ENCODE measurements at regions not wholly inside any gene's neighbourhood (a gene's known extent, or its start where the extent isn't known, plus 50 kb on each side); places are given as distances from the start of the nearest gene placed in this dataset.

GRCh38 chr1:166605137-166605536 lies 234.1 kb upstream of the POGK start:
- DNase-seq (ENCODE audit: low read depth, low spot score) (no peak), FAIRE-seq (no peak)
- Histone ChIP-seq H4K20me1 (ENCODE audit: control insufficient read depth, extremely low read depth, insufficient read depth, low read length) (no peaks in the 10 kb centered on the region), H3K4me2 (ENCODE audit: control insufficient read depth, extremely low read depth, insufficient read depth, low read depth, low read length) (no peak overlapping the region), H3K4me3 (ENCODE audit: control insufficient read depth in 2 of 3, extremely low read depth in 1 of 3, insufficient read depth in 2 of 3, low read depth in 1 of 3, low read length in 3 of 3) (no peak overlapping the region), H3K9me3 (ENCODE audit: control insufficient read depth, low read depth, low read length) (no peaks in the 10 kb centered on the region), H3K9me1 (ENCODE audit: control insufficient read depth, extremely low read depth, insufficient read depth, low read length) (no peaks in the 10 kb centered on the region), H3K36me3 (ENCODE audit: control insufficient read depth in 2 of 2, extremely low read depth in 1 of 2, insufficient read depth in 2 of 2, low read length in 2 of 2) (no peaks in the 10 kb centered on the region), H3K27me3 (ENCODE audit: control insufficient read depth, extremely low read depth, insufficient read depth, low read length) (no peaks in the 10 kb centered on the region), H3K27ac (ENCODE audit: control insufficient read depth, insufficient read depth, low read length) (no peak overlapping the region), H3K4me1 (ENCODE audit: control insufficient read depth, extremely low read depth, insufficient read depth, low read length) (peaks cover 3% of the 10 kb centered on the region), H3K79me2 (ENCODE audit: control insufficient read depth, insufficient read depth, low read length) (no peaks in the 10 kb centered on the region), H3K9ac (ENCODE audit: control insufficient read depth, extremely low read depth, insufficient read depth, low read length) (no peak overlapping the region), H2AFZ (ENCODE audit: control insufficient read depth, low read length) (no peak overlapping the region)
- dilution Hi-C loops (cut with MboI; ENCODE audit: extremely low pct_ligation_motif_present, low sequenced_read_pairs) = no loop called here
- TF ChIP-seq CTCF (optimal IDR thresholded peaks at IDR 0.05 in 1 of 3, IDR thresholded peaks at IDR 0.05 in 1 of 3, conservative IDR thresholded peaks at IDR 0.05 in 1 of 3; ENCODE audit: extremely low read depth in 1 of 3, insufficient read depth in 2 of 3, low read length in 3 of 3) (no peak), EZH2 (IDR thresholded peaks at IDR 0.05; ENCODE audit: low read length) (no peak)

- no peaks in the 10 kb centered on the region for H4K20me1 ChIP-seq (ENCODE audit: control insufficient read depth, extremely low read depth, insufficient read depth, low read length)
- no peaks in the 10 kb centered on the region for H3K27me3 ChIP-seq (ENCODE audit: control insufficient read depth, extremely low read depth, insufficient read depth, low read length)
- TF ChIP-seq EZH2 (IDR thresholded peaks at IDR 0.05; ENCODE audit: low read length) (no peak), CTCF (optimal IDR thresholded peaks at IDR 0.05 in 1 of 3, IDR thresholded peaks at IDR 0.05 in 1 of 3, conservative IDR thresholded peaks at IDR 0.05 in 1 of 3; ENCODE audit: extremely low read depth in 1 of 3, insufficient read depth in 2 of 3, low read length in 3 of 3) (no peak)
- DNase-seq (ENCODE audit: low read depth, low spot score) = no peak
- dilution Hi-C loops (cut with MboI; ENCODE audit: extremely low pct_ligation_motif_present, low sequenced_read_pairs) = no loop called here
- no peak overlapping the region for H3K27ac ChIP-seq (ENCODE audit: control insufficient read depth, insufficient read depth, low read length)
- no peaks in the 10 kb centered on the region for H3K79me2 ChIP-seq (ENCODE audit: control insufficient read depth, insufficient read depth, low read length)
- no peak overlapping the region for H3K9ac ChIP-seq (ENCODE audit: control insufficient read depth, extremely low read depth, insufficient read depth, low read length)
- no peak for FAIRE-seq
- H3K9me1 ChIP-seq (ENCODE audit: control insufficient read depth, extremely low read depth, insufficient read depth, low read length) = no peaks in the 10 kb centered on the region
- H2AFZ ChIP-seq (ENCODE audit: control insufficient read depth, low read length) = no peak overlapping the region
- H3K4me1 ChIP-seq (ENCODE audit: control insufficient read depth, extremely low read depth, insufficient read depth, low read length) = no peaks in the 10 kb centered on the region
- H3K9me3 ChIP-seq (ENCODE audit: control insufficient read depth, low read depth, low read length) = no peaks in the 10 kb centered on the region
- no peak overlapping the region for H3K4me3 ChIP-seq (ENCODE audit: control insufficient read depth in 2 of 3, extremely low read depth in 1 of 3, insufficient read depth in 2 of 3, low read depth in 1 of 3, low read length in 3 of 3)
- H3K4me2 ChIP-seq (ENCODE audit: control insufficient read depth, extremely low read depth, insufficient read depth, low read depth, low read length) = no peak overlapping the region
- no peaks in the 10 kb centered on the region for H3K36me3 ChIP-seq (ENCODE audit: control insufficient read depth in 2 of 2, extremely low read depth in 1 of 2, insufficient read depth in 2 of 2, low read length in 2 of 2)
Observed at GRCh38 chr1:166612886-166613285, 226.4 kb upstream of the POGK start.
